Muscle layer of duodenum (tissue), 2 donors: ENCODE measurements at regions not wholly inside any gene's neighbourhood (a gene's known extent, or its start where the extent isn't known, plus 50 kb on each side); places are given as distances from the start of the nearest gene placed in this dataset.
"Not testable (repeated sequence)": the region's sequence is repeated elsewhere in the genome, so short reads cannot be mapped to it uniquely, and the experiment has no call there.

Experiments used
- H3K27ac ChIP-seq: one replicate; pipeline ENCODE4 v1.7.0; 2013; ENCODE audit warnings: mild to moderate bottlenecking, low read length
- H3K27me3 ChIP-seq: one replicate; pipeline ENCODE4 v1.7.0; 2013; ENCODE audit warnings: low read depth, mild to moderate bottlenecking, control low read depth, low read length
- H3K36me3 ChIP-seq, 2 donors: one replicate each; pipeline ENCODE4 v1.7.0; 2013; ENCODE audit warnings: low read length in 2 of 2, control low read depth in 1 of 2, mild to moderate bottlenecking in 1 of 2; ENCODE audit not compliant: insufficient read depth in 2 of 2, control insufficient read depth in 1 of 2
- H3K4me1 ChIP-seq, 2 donors: one replicate each; pipeline ENCODE4 v1.7.0; 2013; ENCODE audit warnings: low read length in 2 of 2, mild to moderate bottlenecking in 2 of 2, control low read depth in 1 of 2, moderate library complexity in 1 of 2; ENCODE audit not compliant: insufficient read depth in 2 of 2, control insufficient read depth in 1 of 2
- H3K4me3 ChIP-seq, 2 donors: one replicate each; pipeline ENCODE4 v1.7.0; 2013; ENCODE audit warnings: low read length in 2 of 2, low read depth in 1 of 2, mild to moderate bottlenecking in 1 of 2
- H3K9me3 ChIP-seq, 2 donors: one replicate each; pipeline ENCODE4 v1.7.0; 2013; ENCODE audit warnings: low read length in 2 of 2, control low read depth in 1 of 2, mild to moderate bottlenecking in 1 of 2; ENCODE audit not compliant: control insufficient read depth in 1 of 2
- donor health status: healthy.

- no peak overlapping the region for H3K4me3 ChIP-seq
- no peaks in the 10 kb centered on the region for H3K9me3 ChIP-seq
- H3K27ac ChIP-seq, result no peak overlapping the region
- H3K27me3 ChIP-seq, result no peaks in the 10 kb centered on the region
- no peaks in the 10 kb centered on the region for H3K36me3 ChIP-seq
- H3K4me1 ChIP-seq, result peaks cover under 1 to 12% of the 10 kb centered on the region in 2 donors
These were observed 73.5 kb upstream of the MEF2A start for GRCh38 chr15:99492275-99492674.

GRCh38 chr15:99492716-99493115 is 73.1 kb upstream of the MEF2A start:
- Histone ChIP-seq H3K36me3 (no peaks in the 10 kb centered on the region), H3K27me3 (no peaks in the 10 kb centered on the region), H3K4me3 (no peak overlapping the region), H3K9me3 (no peaks in the 10 kb centered on the region), H3K4me1 (peaks cover 0 to 12% of the 10 kb centered on the region in 2 donors), H3K27ac (no peak overlapping the region)

GRCh38 chr15:99493461-99493860 is 72.3 kb upstream of the MEF2A start:
- Histone ChIP-seq H3K36me3 (no peaks in the 10 kb centered on the region), H3K4me1 (peaks cover 0 to 12% of the 10 kb centered on the region in 2 donors), H3K27ac (no peak overlapping the region), H3K27me3 (no peaks in the 10 kb centered on the region), H3K4me3 (no peak overlapping the region), H3K9me3 (no peaks in the 10 kb centered on the region)

GRCh38 chr15:99494536-99495233 is 71.1 kb upstream of the MEF2A start:
- H3K4me3 ChIP-seq, H3K9me3 ChIP-seq, H3K27ac ChIP-seq, H3K27me3 ChIP-seq, H3K36me3 ChIP-seq: not testable (repeated sequence)
- H3K4me1 ChIP-seq, result peaks cover 0 to 12% of the 10 kb centered on the region in 2 donors

- no peaks in the 10 kb centered on the region for H3K36me3 ChIP-seq
- no peaks in the 10 kb centered on the region for H3K9me3 ChIP-seq
- H3K27me3 ChIP-seq, result no peaks in the 10 kb centered on the region
- H3K27ac ChIP-seq, result no peak overlapping the region
- peaks cover 0 to 12% of the 10 kb centered on the region in 2 donors for H3K4me1 ChIP-seq
- H3K4me3 ChIP-seq, result no peak overlapping the region
These were observed 70.1 kb upstream of the MEF2A start for GRCh38 chr15:99495430-99496301.

- H3K36me3 ChIP-seq, result no peaks in the 10 kb centered on the region
- H3K4me1 ChIP-seq, result peaks cover 0 to 12% of the 10 kb centered on the region in 2 donors
- H3K9me3 ChIP-seq, result no peaks in the 10 kb centered on the region
- H3K4me3 ChIP-seq, result no peak overlapping the region
- H3K27ac ChIP-seq, result no peak overlapping the region
- H3K27me3 ChIP-seq, result no peaks in the 10 kb centered on the region
These were observed 69.5 kb upstream of the MEF2A start for GRCh38 chr15:99496302-99496629.

GRCh38 chr15:99502182-99502581 is 63.6 kb upstream of the MEF2A start:
- H3K27me3 ChIP-seq, result no peaks in the 10 kb centered on the region
- no peaks in the 10 kb centered on the region for H3K36me3 ChIP-seq
- H3K4me3 ChIP-seq, result no peak overlapping the region
- H3K9me3 ChIP-seq, result no peaks in the 10 kb centered on the region
- H3K4me1 ChIP-seq, result peaks cover 0 to 3% of the 10 kb centered on the region in 2 donors
- no peak overlapping the region for H3K27ac ChIP-seq

- H3K4me1 ChIP-seq, result peaks cover 0 to 7% of the 10 kb centered on the region in 2 donors
- H3K36me3 ChIP-seq, result no peaks in the 10 kb centered on the region
- no peak overlapping the region for H3K27ac ChIP-seq
- no peaks in the 10 kb centered on the region for H3K27me3 ChIP-seq
- no peak overlapping the region for H3K4me3 ChIP-seq
- no peaks in the 10 kb centered on the region for H3K9me3 ChIP-seq
These were observed 63.1 kb upstream of the MEF2A start for GRCh38 chr15:99502661-99503060.

- Histone ChIP-seq H3K27me3 (no peaks in the 10 kb centered on the region), H3K36me3 (no peaks in the 10 kb centered on the region), H3K9me3 (no peaks in the 10 kb centered on the region), H3K27ac (no peak overlapping the region), H3K4me1 (peaks cover 0 to 14% of the 10 kb centered on the region in 2 donors), H3K4me3 (no peak overlapping the region)
These were observed 62.4 kb upstream of the MEF2A start for GRCh38 chr15:99503411-99503810.

- H3K27me3 ChIP-seq, result no peaks in the 10 kb centered on the region
- no peaks in the 10 kb centered on the region for H3K36me3 ChIP-seq
- H3K27ac ChIP-seq, result no peak overlapping the region
- no peaks in the 10 kb centered on the region for H3K9me3 ChIP-seq
- no peak overlapping the region for H3K4me3 ChIP-seq
- H3K4me1 ChIP-seq, result peaks cover 0 to 14% of the 10 kb centered on the region in 2 donors
These were observed 61.5 kb upstream of the MEF2A start for GRCh38 chr15:99504071-99504822.

GRCh38 chr15:99504823-99505551 is 60.8 kb upstream of the MEF2A start:
- Histone ChIP-seq H3K4me1 (peaks cover 0 to 14% of the 10 kb centered on the region in 2 donors), H3K27ac (no peak overlapping the region), H3K4me3 (no peak overlapping the region), H3K36me3 (no peaks in the 10 kb centered on the region), H3K9me3 (no peaks in the 10 kb centered on the region), H3K27me3 (no peaks in the 10 kb centered on the region)
